ENCODE measurements at regions not wholly inside any gene's neighbourhood (a gene's known extent, or its start where the extent isn't known, plus 50 kb on each side); places are given as distances from the start of the nearest gene placed in this dataset.

DNA sequence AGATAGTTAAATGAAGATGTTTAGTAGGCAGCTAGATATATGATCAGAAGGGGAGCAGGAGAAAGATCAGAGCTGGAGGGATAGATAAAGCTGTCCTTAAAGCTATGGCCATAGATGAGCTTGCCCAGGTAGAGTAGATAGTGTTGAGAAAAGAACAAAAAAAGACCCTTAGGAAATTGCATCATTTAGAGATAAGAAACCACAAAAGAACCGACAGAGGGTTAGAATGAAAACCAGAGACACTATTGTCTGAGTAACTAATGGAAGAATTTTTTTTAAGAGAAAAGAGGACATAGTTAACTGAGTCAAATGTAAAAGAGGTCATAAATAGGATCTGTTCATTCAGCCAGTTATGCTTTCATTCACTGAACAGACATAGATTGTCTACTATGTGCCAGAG lies 101.8 kb downstream of the TNFAIP3 start (continued):
- TF ChIP-seq ZBTB8A (IDR thresholded peaks at IDR 0.05; ENCODE audit: partially characterized antibody), result no peak
- TF ChIP-seq RBM14 (IDR thresholded peaks at IDR 0.05; ENCODE audit: borderline replicate concordance, insufficient read depth, low read depth, low read length), result no peak
- no peak for TF ChIP-seq ETV1 (tag; conservative IDR thresholded peaks at IDR 0.05; ENCODE audit: low read depth)
- TF ChIP-seq KDM5B (IDR thresholded peaks at IDR 0.05; ENCODE audit: insufficient replicate concordance, low read depth, low read length), result no peak
- TF ChIP-seq HSF4 (CRISPR knock-in tag; IDR thresholded peaks at IDR 0.05; ENCODE audit: borderline replicate concordance), result no peak
- TF ChIP-seq SMARCB1 (IDR thresholded peaks at IDR 0.05; ENCODE audit: insufficient read length, low read depth), result no peak
- TF ChIP-seq CREB3 (tag; conservative IDR thresholded peaks at IDR 0.05; ENCODE audit: low read depth), result no peak
- TF ChIP-seq, protein P1, sequence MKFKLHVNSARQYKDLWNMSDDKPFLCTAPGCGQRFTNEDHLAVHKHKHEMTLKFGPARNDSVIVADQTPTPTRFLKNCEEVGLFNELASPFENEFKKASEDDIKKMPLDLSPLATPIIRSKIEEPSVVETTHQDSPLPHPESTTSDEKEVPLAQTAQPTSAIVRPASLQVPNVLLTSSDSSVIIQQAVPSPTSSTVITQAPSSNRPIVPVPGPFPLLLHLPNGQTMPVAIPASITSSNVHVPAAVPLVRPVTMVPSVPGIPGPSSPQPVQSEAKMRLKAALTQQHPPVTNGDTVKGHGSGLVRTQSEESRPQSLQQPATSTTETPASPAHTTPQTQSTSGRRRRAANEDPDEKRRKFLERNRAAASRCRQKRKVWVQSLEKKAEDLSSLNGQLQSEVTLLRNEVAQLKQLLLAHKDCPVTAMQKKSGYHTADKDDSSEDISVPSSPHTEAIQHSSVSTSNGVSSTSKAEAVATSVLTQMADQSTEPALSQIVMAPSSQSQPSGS (CRISPR knock-in tag; IDR thresholded peaks at IDR 0.05), result no peak
- peak in 1 of 2 experiments; percentile 70; a peak in 2 of 4 replicates for TF ChIP-seq TBL1XR1 (IDR thresholded peaks at IDR 0.05; ENCODE audit: low read length in 2 of 2)
- no peak for TF ChIP-seq HDAC6 (IDR thresholded peaks at IDR 0.05; ENCODE audit: low read depth, low read length)
- no peak for TF ChIP-seq CAMTA2 (CRISPR knock-in tag; conservative IDR thresholded peaks at IDR 0.05)
- TF ChIP-seq MXI1 (IDR thresholded peaks at IDR 0.05; ENCODE audit: low read depth, low read length), result no peak
- TF ChIP-seq ZNF175 (CRISPR knock-in tag; IDR thresholded peaks at IDR 0.05; ENCODE audit: low read depth), result no peak
- no peak for TF ChIP-seq KAT2B (IDR thresholded peaks at IDR 0.05; ENCODE audit: low read depth, low read length)
- no peak for TF ChIP-seq ZNF76 (CRISPR knock-in tag; IDR thresholded peaks at IDR 0.05; ENCODE audit: borderline replicate concordance)
- TF ChIP-seq, protein P2, sequence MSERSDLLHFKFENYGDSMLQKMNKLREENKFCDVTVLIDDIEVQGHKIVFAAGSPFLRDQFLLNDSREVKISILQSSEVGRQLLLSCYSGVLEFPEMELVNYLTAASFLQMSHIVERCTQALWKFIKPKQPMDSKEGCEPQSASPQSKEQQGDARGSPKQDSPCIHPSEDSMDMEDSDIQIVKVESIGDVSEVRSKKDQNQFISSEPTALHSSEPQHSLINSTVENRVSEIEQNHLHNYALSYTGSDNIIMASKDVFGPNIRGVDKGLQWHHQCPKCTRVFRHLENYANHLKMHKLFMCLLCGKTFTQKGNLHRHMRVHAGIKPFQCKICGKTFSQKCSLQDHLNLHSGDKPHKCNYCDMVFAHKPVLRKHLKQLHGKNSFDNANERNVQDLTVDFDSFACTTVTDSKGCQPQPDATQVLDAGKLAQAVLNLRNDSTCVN (CRISPR knock-in tag; IDR thresholded peaks at IDR 0.05), result 0 out of 2 replicates have a peak, but pooled peaks have one; percentile 27
- no peak for TF ChIP-seq ZNF395 (CRISPR knock-in tag; IDR thresholded peaks at IDR 0.05)
- TF ChIP-seq SNRNP70 (optimal IDR thresholded peaks at IDR 0.05; ENCODE audit: low read depth, low read length), result no peak
- TF ChIP-seq RCOR1 (IDR thresholded peaks at IDR 0.05; ENCODE audit: borderline replicate concordance in 1 of 2, low read depth in 2 of 2, low read length in 2 of 2), result peak in 1 of 2 experiments; percentile 80; a peak in 2 of 4 replicates
- no peak for TF ChIP-seq SMARCC2 (IDR thresholded peaks at IDR 0.05; ENCODE audit: low read depth)
- TF ChIP-seq ZNF644 (tag; IDR thresholded peaks at IDR 0.05; ENCODE audit: low read depth), result no peak
- TF ChIP-seq KAT7 (CRISPR knock-in tag; IDR thresholded peaks at IDR 0.05; ENCODE audit: borderline replicate concordance), result no peak
- TF ChIP-seq NONO (IDR thresholded peaks at IDR 0.05; ENCODE audit: low read depth in 2 of 2, low read length in 1 of 2), result no peak

All from K562 (cell line).